Neural crest cell (in vitro differentiated cells): ENCODE measurements at regions not wholly inside any gene's neighbourhood (a gene's known extent, or its start where the extent isn't known, plus 50 kb on each side); places are given as distances from the start of the nearest gene placed in this dataset.
A peak's percentile ranks its signal among the peaks of the same experiment; 100 is the strongest.
"Not testable (repeated sequence)": the region's sequence is repeated elsewhere in the genome, so short reads cannot be mapped to it uniquely, and the experiment has no call there.

Source experiments
- DNase-seq: peaks from one replicate; pipeline ENCODE4 v3.0.0; 2021; ENCODE audit warnings: low read depth, mixed read lengths, low spot score
- H3K27ac Mint-ChIP-seq: one replicate; pipeline ENCODE4 v1.8.0; 2021; ENCODE audit warnings: mild to moderate bottlenecking, mixed read lengths; ENCODE audit not compliant: unreplicated experiment
- H3K27me3 Mint-ChIP-seq: 2 replicates; pipeline ENCODE4 v1.8.0; 2021; ENCODE audit warnings: low read depth, mild to moderate bottlenecking, mixed read lengths
- H3K36me3 Mint-ChIP-seq: 2 replicates; pipeline ENCODE4 v1.8.0; 2021; ENCODE audit warnings: low read depth, mild to moderate bottlenecking, mixed read lengths
- H3K4me1 Mint-ChIP-seq: 2 replicates; pipeline ENCODE4 v1.8.0; 2021; ENCODE audit warnings: mixed read lengths
- H3K4me3 Mint-ChIP-seq: one replicate; pipeline ENCODE4 v1.8.0; 2021; ENCODE audit warnings: mild to moderate bottlenecking, mixed read lengths
- H3K9me3 Mint-ChIP-seq: 2 replicates; pipeline ENCODE4 v1.8.0; 2021; ENCODE audit warnings: mixed read lengths
- TF ChIP-seq, protein P1 (sequence below): fragments of 200-600 bp; sonication (generic); conservative IDR thresholded peaks from 2 replicates; pipeline ENCODE4 v1.5.0; 2021; ENCODE audit warnings: antibody characterized with exemption, mild to moderate bottlenecking

- H3K27ac Mint-ChIP-seq, result no peak overlapping the region
Measured at GRCh38 chr14:26286081-26286912, 311.5 kb downstream of the NOVA1 start.

DNA sequence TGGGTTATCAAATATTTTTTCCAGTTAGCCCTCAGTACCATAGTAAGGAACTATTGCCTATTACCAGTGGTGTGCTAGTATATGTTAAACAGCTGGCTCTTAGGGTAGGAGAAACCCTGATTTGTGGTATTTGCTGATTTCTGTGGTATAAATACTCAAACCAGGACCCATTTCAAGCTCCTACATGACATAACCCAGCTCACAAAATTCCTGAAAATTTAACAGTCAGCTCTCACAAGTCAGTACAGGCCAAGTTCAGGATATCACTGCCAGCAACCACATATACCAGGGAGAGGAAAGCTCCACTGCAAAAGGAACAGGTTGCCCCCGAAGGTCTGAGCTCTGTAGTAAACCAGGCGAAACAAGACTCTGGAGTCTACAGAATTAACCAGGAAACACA, 315.3 kb downstream of the NOVA1 start:
- Mint-ChIP-seq H3K9me3 (no peaks in the 10 kb centered on the region), H3K4me3 (no peak overlapping the region), H3K36me3 (no peaks in the 10 kb centered on the region), H3K27me3 (no peaks in the 10 kb centered on the region), H3K27ac (no peak overlapping the region), H3K4me1 (peaks cover 30% of the 10 kb centered on the region)
- TF ChIP-seq, protein P1, sequence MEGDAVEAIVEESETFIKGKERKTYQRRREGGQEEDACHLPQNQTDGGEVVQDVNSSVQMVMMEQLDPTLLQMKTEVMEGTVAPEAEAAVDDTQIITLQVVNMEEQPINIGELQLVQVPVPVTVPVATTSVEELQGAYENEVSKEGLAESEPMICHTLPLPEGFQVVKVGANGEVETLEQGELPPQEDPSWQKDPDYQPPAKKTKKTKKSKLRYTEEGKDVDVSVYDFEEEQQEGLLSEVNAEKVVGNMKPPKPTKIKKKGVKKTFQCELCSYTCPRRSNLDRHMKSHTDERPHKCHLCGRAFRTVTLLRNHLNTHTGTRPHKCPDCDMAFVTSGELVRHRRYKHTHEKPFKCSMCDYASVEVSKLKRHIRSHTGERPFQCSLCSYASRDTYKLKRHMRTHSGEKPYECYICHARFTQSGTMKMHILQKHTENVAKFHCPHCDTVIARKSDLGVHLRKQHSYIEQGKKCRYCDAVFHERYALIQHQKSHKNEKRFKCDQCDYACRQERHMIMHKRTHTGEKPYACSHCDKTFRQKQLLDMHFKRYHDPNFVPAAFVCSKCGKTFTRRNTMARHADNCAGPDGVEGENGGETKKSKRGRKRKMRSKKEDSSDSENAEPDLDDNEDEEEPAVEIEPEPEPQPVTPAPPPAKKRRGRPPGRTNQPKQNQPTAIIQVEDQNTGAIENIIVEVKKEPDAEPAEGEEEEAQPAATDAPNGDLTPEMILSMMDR, result no peak
- DNase-seq, result no peak

More at GRCh38 chr14:26286081-26286912, 311.5 kb downstream of the NOVA1 start:
- H3K4me3 Mint-ChIP-seq, result no peak overlapping the region
- no peak for DNase-seq
- H3K36me3 Mint-ChIP-seq, result no peaks in the 10 kb centered on the region
- H3K27me3 Mint-ChIP-seq, result no peaks in the 10 kb centered on the region
- H3K4me1 Mint-ChIP-seq, result peaks cover 25% of the 10 kb centered on the region
- TF ChIP-seq, protein P1, result no peak
- H3K9me3 Mint-ChIP-seq, result peaks cover 3% of the 10 kb centered on the region

DNA sequence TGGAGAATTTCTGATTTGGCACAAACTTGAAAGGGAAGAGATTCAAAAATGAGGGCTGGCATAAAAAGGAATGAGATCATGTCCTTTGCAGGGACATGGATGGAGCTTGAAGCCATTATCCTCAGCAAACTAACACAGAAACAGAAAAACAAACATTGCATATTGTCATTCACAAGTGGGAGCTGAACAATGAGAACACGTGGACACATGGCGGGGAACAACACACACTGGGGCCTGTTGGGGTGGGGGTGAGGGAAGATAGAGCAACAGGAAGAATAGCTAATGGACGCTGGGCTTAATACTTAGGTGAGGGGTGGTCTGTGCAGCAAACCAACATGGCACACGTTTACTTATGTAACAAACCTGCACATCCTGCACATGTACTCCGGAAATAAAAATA, 315.8 kb downstream of the NOVA1 start:
- peaks cover 29% of the 10 kb centered on the region for H3K4me1 Mint-ChIP-seq
- H3K9me3 Mint-ChIP-seq, H3K4me3 Mint-ChIP-seq: not testable (repeated sequence)

GRCh38 chr14:26281280-26281998, 316.4 kb downstream of the NOVA1 start:
- no peaks in the 10 kb centered on the region for H3K27me3 Mint-ChIP-seq
- no peak overlapping the region for H3K27ac Mint-ChIP-seq
- H3K9me3 Mint-ChIP-seq, result no peaks in the 10 kb centered on the region
- no peaks in the 10 kb centered on the region for H3K36me3 Mint-ChIP-seq
- TF ChIP-seq, protein P1, result no peak
- no peak overlapping the region for H3K4me3 Mint-ChIP-seq
- H3K4me1 Mint-ChIP-seq, result peaks cover 27% of the 10 kb centered on the region
- DNase-seq, result no peak

More for the DNA sequence above, 315.8 kb downstream of the NOVA1 start:
- not testable (repeated sequence) for H3K27me3 Mint-ChIP-seq, DNase-seq, H3K36me3 Mint-ChIP-seq, H3K27ac Mint-ChIP-seq

DNA sequence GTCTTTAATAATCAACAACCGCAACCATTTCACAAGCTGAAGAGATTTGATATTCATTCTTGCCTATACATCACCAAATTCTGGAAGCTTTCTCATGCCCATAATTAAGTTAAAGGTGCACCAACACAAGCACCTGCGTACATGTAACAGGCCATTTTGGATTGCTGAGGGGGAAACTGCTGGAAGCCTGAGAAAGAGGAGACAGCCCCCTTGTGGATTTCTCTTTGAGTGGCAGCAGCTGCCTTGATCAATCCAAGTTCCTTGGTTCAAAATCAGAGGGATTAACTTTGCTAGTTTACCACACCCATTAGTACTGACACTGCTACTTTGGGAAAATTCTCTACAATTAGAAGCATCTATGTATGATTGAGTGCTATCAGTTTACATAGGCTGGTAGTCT, 321.1 kb downstream of the NOVA1 start:
- H3K4me1 Mint-ChIP-seq, result peaks cover 15% of the 10 kb centered on the region
- H3K4me3 Mint-ChIP-seq, result no peak overlapping the region
- TF ChIP-seq, protein P1, result peak; percentile 58
- no peak overlapping the region for H3K27ac Mint-ChIP-seq
- peaks cover 3% of the 10 kb centered on the region for H3K36me3 Mint-ChIP-seq
- peak; percentile 5 for DNase-seq
- H3K27me3 Mint-ChIP-seq, result no peaks in the 10 kb centered on the region
- no peaks in the 10 kb centered on the region for H3K9me3 Mint-ChIP-seq
